A673 (cell line): ENCODE measurements at regions not wholly inside any gene's neighbourhood (a gene's known extent, or its start where the extent isn't known, plus 50 kb on each side); places are given as distances from the start of the nearest gene placed in this dataset.

ENCODE experiments used
- CTCF ChIP-seq: fragments of 300-800, 200-600 bp; sonication (generic); conservative IDR thresholded peaks from 2 replicates; pipeline ENCODE4 v1.5.1; 2017; ENCODE audit warnings: low read depth, mild to moderate bottlenecking, antibody characterized with exemption, low read length, moderate library complexity, mixed read lengths
- EZH2 ChIP-seq: fragments of 200-600 bp; sonication (generic); IDR thresholded peaks from 2 replicates; pipeline ENCODE4 v1.6.1; 2017; ENCODE audit warnings: borderline replicate concordance, low read depth, mild to moderate bottlenecking, mixed read lengths, antibody characterized with exemption, low read length; ENCODE audit not compliant: poor library complexity, severe bottlenecking

- TF ChIP-seq EZH2: no peak
- TF ChIP-seq CTCF: no peak
These were observed 147.5 kb downstream of the ANXA2 start for GRCh38 chr15:60250316-60250715.
